NCI-H345 (cell line): ENCODE measurements at regions not wholly inside any gene's neighbourhood (a gene's known extent, or its start where the extent isn't known, plus 50 kb on each side); places are given as distances from the start of the nearest gene placed in this dataset.

Source experiments
- DNase-seq: peaks from one replicate; lab custom pipeline; 2025; lab: John Stamatoyannopoulos, UW

GRCh38 chr2:142236181-142236580, 105.4 kb upstream of the LRP1B start:
- DNase-seq: no peak

GRCh38 chr2:142234741-142235140, 103.9 kb upstream of the LRP1B start:
- DNase-seq: no peak

GRCh38 chr2:142223309-142223708, 92.5 kb upstream of the LRP1B start:
- DNase-seq: no peak

- DNase-seq: no peak
Observed at GRCh38 chr2:142222715-142223114, 91.9 kb upstream of the LRP1B start.

GRCh38 chr2:142220901-142221300, 90.1 kb upstream of the LRP1B start:
- DNase-seq: no peak

- DNase-seq: no peak
Observed at GRCh38 chr2:142220239-142220638, 89.4 kb upstream of the LRP1B start.

GRCh38 chr2:142218471-142218870, 87.7 kb upstream of the LRP1B start:
- DNase-seq: no peak

- no peak for DNase-seq
Observed at GRCh38 chr2:142217804-142218203, 87.0 kb upstream of the LRP1B start.

- DNase-seq: no peak
Observed at GRCh38 chr2:142200062-142200461, 69.2 kb upstream of the LRP1B start.

- no peak for DNase-seq
Observed at GRCh38 chr2:142199073-142199472, 68.3 kb upstream of the LRP1B start.

- no peak for DNase-seq
Observed at GRCh38 chr2:142190805-142191204, 60.0 kb upstream of the LRP1B start.

GRCh38 chr2:142189501-142189900, 58.7 kb upstream of the LRP1B start:
- no peak for DNase-seq

GRCh38 chr2:142188562-142188961, 57.7 kb upstream of the LRP1B start:
- no peak for DNase-seq

- no peak for DNase-seq
Observed at GRCh38 chr2:142180820-142181533, 50.2 kb upstream of the LRP1B start.
